ENCODE measurements at regions not wholly inside any gene's neighbourhood (a gene's known extent, or its start where the extent isn't known, plus 50 kb on each side); places are given as distances from the start of the nearest gene placed in this dataset.
A peak's percentile ranks its signal among the peaks of the same experiment; 100 is the strongest.

DNA sequence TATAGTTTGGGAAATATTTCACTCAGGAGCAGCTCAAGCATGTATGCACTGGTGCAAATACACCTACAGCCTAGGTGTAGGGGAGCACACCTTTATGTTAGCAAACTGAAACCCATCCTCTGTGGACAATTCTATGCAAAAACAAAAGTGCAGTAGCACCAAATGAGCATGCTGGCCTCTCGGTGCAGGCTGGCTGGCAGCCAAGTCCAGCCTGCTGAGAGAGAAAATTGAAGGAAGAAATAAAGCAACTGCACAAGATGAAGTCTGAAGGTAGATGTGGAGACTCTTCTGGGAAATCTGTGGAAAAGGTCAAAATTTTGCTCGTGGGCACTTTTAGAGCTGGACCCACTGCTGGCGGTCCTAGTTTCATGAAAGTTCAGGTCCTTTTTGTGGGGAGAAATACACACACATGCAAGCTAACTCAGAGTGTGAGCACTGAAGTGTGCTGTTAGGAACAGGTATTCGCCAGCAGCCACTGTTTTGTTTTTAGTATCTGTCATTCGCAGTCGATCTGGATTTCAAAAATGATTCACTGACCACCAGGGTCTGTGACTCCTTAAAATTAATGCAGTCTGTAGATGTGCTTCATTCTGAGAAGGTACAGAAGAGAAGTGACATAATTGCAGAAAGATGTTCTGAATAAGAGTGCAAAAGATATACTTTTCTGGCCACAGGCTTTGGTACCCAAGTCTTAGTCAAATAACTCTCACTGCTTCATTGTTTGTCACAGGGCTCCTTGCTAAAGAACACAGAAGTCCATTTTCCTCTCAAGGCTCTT is 281.7 kb downstream of the PARP8 start:
- Histone ChIP-seq H3K4me3 (ENCODE audit: low read length) (no peak overlapping the region), H3K4me1 (ENCODE audit: insufficient read depth, low read length) (no peaks in the 10 kb centered on the region), H3K9me3 (ENCODE audit: low read depth, low read length) (no peaks in the 10 kb centered on the region), H3K27me3 (ENCODE audit: insufficient read depth, low read length) (no peaks in the 10 kb centered on the region)

DNA sequence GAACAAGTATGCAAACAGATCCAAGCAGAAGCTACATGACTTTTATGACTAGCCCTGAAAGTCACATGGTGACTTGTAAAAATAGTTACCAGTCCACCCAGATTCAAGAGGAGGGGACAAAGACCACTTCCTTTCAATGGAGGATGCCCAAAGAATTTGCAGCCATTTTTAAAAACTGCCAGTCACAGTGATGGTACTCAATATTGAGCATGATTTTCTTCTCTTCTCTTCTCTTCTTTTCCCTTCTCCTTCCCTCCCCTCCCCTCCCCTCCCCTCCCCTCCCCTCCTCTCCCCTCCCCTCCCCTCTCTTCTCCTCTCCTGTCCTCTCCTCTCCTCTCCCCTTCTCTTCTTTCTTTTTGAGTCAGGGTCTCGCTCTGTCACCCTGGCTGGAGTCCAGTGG is 286.9 kb downstream of the PARP8 start:
- Histone ChIP-seq H3K9me3 (ENCODE audit: low read depth, low read length) (no peaks in the 10 kb centered on the region), H3K4me1 (ENCODE audit: insufficient read depth, low read length) (no peaks in the 10 kb centered on the region), H3K4me3 (ENCODE audit: low read length) (no peak overlapping the region), H3K27me3 (ENCODE audit: insufficient read depth, low read length) (peaks cover 5% of the 10 kb centered on the region)

DNA sequence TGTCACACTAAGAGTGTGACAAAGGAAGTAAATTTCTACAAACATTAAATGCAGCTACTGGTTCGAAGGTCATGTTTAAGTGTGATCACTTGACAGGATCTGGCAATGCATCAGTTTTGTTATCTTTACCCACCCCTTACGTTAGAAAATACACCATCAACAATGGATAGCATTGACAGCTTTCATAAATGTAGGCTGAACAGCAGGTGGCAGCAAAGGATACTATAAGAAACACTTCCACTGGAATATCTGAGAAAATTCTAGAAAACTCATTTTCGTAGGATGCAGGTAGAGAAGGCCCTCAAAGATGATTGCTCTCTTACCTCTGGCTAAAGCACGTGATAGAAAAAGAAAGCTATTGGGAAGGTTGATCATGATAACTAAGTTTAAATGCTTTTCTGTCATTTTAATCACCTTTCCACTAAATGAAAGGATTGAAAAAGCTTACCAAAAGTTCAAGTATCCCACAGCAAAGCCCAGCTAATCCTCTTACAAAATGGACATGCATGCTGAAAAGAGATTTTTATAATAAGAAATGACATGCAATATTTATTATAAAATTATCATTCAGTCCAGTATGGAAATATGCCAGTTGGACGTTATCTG is 292.5 kb downstream of the PARP8 start:
- H3K9me3 ChIP-seq (ENCODE audit: low read depth, low read length) = no peaks in the 10 kb centered on the region
- peaks cover 11% of the 10 kb centered on the region for H3K4me1 ChIP-seq (ENCODE audit: insufficient read depth, low read length)
- peaks cover 34% of the 10 kb centered on the region for H3K27me3 ChIP-seq (ENCODE audit: insufficient read depth, low read length)
- no peak overlapping the region for H3K4me3 ChIP-seq (ENCODE audit: low read length)

DNA sequence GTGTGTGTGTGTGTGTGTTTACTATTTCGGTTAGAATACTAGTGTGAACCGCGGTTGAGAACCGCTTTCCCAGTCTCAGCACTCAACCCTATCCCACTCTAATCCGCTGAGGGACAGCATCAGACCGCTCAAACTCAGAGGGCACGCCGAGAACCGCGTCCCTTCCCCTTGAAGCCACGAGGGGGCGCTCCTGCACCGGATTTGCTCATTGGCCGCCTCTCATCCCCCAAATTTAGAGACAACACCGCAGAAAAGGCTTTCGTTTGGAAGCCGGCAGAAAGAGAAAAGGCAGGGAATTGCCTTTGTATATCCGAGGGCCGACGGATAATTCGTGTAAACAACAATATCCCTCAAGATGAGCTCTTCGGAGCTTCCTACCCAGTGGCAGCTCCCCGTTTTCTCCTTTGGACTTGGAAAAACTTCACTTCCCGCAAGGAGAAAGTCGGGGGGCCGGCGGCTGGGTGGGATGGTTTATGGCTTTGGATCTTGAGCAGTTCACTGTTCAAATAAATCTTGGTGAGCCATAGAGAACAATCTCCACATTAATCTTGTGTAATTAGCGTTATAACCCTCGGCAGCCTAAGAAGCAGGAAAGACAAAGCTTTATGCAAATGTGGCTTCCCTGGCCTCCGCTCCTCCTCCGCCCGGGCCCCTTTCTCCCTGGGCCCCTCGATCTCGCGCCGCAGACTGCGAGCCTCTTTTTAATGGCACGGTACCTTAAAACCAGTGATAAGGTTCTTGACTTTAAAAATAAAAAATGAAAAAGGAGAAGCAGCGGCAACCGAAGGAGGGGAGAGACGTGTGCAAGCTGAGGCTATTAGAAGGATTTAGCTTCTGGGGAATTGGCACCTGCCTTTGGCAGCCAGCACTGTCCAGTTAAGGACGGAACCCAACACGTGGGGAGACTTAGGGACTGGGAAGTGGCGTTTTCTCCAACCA is 296.8 kb downstream of the PARP8 start:
- H3K27me3 ChIP-seq (ENCODE audit: insufficient read depth, low read length) = peaks cover 71% of the 10 kb centered on the region
- H3K4me1 ChIP-seq (ENCODE audit: insufficient read depth, low read length) = peaks cover 40% of the 10 kb centered on the region
- H3K9me3 ChIP-seq (ENCODE audit: low read depth, low read length) = no peaks in the 10 kb centered on the region
- peak overlapping the region; percentile 4 for H3K4me3 ChIP-seq (ENCODE audit: low read length)

DNA sequence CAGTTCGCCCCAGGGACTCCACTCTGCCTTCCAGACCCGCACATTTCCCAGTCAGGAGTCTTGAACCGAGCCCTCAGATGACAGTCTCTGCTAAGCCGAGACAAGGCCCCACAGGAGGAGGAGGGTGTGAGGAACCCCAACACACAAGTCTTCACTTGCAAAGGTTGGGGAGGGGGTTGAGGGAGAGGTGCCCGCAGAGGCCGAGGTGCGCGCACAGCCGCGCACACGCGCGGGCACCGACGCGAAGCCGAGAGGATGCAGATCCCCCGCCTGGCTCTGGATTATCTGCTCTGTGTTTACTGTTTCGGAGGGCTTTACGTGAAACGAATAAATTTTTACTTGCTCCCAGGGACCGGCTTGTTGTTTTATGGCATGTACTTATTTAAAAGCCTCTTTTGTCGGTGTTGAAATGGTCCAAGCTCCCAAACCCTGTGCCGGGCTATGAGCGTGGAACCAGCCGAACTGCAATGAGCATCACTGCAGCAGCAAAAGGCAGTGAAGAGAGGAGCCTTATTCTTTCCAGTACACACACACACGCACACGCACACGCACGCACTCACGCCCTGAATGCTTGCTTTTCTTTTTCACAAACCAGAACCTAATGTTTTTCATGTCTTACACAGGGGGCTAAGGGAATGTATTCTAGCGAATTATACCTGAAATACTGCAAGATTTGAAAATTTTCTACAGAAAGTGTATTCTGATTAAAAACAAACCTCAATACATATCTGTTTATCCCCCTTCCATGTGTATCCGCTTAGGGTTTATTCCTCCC is 297.7 kb downstream of the PARP8 start:
- Histone ChIP-seq H3K9me3 (ENCODE audit: low read depth, low read length) (no peaks in the 10 kb centered on the region), H3K27me3 (ENCODE audit: insufficient read depth, low read length) (peaks cover 80% of the 10 kb centered on the region), H3K4me1 (ENCODE audit: insufficient read depth, low read length) (peaks cover 50% of the 10 kb centered on the region), H3K4me3 (ENCODE audit: low read length) (no peak overlapping the region)

DNA sequence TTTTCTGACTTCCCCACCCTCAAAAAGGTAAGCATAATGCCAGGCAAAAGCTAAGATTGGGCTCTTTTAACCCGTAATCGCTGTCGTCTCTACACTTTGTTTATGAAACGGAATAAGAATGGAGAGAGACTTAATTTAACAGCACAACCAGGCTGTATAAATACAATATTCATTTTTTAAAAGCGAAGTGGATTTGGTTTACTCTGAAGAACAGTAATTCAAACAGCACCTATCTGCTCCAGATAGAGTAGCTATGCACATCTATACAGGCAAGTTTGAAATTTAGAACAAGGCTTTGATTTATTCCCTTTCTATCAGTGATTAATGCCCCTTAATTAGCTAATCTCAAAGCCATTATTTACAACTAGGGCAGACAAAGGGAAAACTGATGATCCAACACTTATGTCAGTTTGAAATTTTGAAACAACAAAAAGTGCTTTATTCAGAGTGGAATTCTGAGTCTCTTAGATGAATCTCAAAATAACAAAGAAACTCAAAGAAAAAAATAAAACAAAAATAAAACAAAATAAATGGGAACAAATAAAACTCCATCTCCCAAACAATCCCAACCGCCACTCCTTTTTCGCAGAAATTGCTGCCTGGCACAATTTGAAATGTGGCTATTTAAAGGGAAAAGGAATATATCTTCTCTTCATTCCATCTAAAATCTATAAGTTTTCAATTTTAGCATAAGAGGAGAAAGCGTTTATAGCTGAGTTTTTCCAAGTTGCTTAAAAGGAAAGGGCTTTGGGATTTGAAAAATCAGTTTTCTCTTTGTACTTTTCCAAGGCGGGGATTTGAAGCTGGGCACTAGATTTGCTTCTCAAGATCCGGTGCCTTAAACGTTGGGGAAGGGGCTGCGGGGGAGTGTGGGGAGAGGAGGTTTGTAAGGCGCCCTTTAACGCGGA is 298.6 kb downstream of the PARP8 start:
- H3K27me3 ChIP-seq (ENCODE audit: insufficient read depth, low read length) = peaks cover 89% of the 10 kb centered on the region
- H3K4me1 ChIP-seq (ENCODE audit: insufficient read depth, low read length) = peaks cover 52% of the 10 kb centered on the region
- H3K4me3 ChIP-seq (ENCODE audit: low read length) = no peak overlapping the region
- H3K9me3 ChIP-seq (ENCODE audit: low read depth, low read length) = no peaks in the 10 kb centered on the region

DNA sequence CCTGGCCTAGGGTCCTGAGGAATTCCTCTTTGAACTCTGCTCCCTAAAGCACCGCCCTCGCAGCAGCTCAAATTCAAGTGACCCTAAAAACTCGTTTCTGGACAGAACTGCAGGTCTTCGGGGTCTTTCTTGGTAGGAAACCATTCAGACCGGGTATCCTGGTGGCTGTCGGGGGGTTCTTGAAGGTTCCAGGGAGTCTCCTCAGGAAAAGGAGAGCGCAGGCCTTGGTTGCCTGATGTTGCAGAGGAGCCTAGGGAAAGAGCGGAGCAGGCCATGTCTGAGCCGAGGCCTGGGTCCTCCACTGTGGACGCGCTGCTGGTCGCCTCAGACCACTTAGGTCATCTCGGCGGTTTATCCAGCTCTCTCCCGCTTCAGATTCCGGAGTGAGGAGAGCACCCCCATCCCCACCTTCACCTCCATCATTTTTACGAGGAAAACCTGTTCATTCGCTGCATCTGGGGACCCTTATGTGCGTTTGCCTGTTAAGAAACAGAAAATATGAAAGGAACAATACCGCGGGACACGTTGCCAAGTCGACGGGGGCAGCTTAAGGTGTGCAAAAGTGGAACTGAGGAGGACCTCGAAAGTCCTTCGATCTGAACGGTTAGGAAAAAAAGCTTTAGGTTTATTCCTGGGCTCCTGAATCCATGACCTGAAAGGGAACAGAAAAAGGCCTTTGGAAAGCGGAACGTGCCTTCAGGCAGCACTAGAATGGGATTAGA is 299.4 kb downstream of the PARP8 start:
- Histone ChIP-seq H3K27me3 (ENCODE audit: insufficient read depth, low read length) (peaks cover 97% of the 10 kb centered on the region), H3K4me3 (ENCODE audit: low read length) (no peak overlapping the region), H3K9me3 (ENCODE audit: low read depth, low read length) (no peaks in the 10 kb centered on the region), H3K4me1 (ENCODE audit: insufficient read depth, low read length) (peaks cover 52% of the 10 kb centered on the region)

DNA sequence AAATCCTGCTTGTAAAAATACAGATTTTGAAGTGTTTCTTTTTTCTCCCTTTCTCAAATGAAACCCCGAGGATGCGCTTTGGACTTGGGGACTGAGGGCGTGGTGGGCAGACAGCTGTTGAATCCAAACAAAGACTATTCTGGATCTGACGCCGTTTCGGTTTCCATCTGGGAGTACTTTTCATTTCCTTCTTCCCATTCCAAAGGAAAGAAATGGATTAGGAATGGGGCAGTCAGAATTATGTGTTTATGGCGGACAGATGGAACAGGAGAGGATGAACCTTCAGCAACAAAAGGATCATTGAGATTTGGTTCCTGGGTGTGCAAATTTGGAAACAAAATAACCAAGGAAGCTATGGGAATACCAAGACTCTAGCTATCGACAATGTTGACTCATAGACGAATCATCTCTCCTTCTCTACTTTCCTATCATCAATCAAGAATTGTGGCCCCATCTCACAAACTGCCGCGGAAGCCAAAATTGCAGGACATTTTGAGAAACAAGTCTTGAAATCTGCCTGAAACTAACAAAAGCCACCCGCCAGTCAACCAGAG is 300.6 kb downstream of the PARP8 start:
- Histone ChIP-seq H3K4me3 (ENCODE audit: low read length) (no peak overlapping the region), H3K27me3 (ENCODE audit: insufficient read depth, low read length) (peaks cover 95% of the 10 kb centered on the region), H3K4me1 (ENCODE audit: insufficient read depth, low read length) (peaks cover 52% of the 10 kb centered on the region), H3K9me3 (ENCODE audit: low read depth, low read length) (no peaks in the 10 kb centered on the region)

DNA sequence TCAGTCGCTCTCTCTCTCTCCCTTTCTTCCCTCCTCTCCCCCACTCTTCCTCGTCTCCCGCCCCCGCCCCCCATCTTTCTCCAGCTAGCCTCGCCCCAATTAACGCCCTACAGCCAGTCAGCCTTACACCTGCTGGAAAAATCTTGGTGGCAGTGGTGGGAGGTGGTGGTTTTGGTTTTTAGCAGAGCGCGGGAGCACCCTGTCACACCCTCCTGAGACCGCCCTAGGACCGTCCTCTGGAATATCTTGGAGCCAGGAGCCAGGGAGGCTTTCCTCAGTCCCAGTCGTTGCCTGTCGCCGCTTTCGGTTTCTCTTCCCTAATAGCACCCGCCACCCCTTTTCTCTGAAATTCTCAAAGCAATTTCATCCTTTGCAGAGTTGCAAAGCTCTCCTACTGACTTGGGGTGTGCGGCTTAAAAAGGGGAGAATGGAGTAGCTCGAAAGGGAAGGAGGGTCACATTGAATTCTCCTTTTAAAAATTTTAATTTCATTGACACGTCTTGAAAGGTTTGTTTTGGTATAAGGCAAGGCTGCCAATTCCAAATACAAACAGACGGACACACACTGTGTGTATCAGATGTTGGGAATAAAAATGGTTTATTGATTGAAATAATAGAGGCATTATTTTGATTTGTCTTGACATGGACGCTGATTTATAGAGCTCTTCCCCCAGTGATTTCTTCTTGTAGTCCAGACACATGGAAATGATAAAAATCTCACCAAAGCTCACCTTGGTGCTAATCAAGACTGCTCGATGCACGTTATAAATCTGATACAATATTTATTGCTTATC is 301.3 kb downstream of the PARP8 start:
- Histone ChIP-seq H3K4me1 (ENCODE audit: insufficient read depth, low read length) (peaks cover 52% of the 10 kb centered on the region), H3K9me3 (ENCODE audit: low read depth, low read length) (no peaks in the 10 kb centered on the region), H3K4me3 (ENCODE audit: low read length) (peak overlapping the region; percentile 22), H3K27me3 (ENCODE audit: insufficient read depth, low read length) (peaks cover 91% of the 10 kb centered on the region)

DNA sequence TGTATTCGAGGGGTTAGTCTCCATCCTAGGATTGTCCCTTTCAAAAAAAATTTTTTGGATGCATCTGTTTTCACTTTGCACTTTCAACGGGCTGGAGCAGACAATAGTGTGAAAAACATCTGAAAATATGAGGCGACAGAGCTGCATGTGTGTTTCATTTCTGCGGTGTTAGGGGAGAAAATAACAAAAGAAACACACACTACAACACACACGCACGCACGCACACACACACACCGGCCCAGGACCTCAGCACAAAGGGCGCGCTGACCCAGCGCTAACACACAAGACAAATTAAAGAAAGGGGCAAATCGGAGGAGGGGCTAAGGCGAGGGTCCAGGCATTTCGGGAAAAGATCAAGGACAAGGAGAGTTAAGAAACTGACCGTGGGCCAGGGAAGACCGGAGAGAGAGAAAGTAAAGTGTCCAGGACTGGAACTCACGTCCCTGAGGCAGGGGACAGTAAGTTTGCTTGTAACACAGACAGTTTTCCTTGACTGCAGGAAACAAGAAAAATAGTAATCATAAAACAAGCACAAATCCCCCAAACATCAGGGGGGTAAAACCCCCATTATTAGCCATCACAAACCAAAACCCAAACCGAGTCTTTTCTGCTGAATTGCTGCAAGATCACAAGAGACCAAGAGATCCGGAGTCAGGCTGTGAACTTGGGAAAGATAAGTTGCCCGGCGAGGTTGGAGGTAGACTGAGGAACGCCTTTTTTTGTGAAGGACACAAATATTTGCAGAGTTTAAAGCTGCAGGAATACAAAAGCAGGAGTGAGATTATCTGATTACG is 302.1 kb downstream of the PARP8 start:
- Histone ChIP-seq H3K4me1 (ENCODE audit: insufficient read depth, low read length) (peaks cover 44% of the 10 kb centered on the region), H3K27me3 (ENCODE audit: insufficient read depth, low read length) (peaks cover 89% of the 10 kb centered on the region), H3K4me3 (ENCODE audit: low read length) (no peak overlapping the region), H3K9me3 (ENCODE audit: low read depth, low read length) (no peaks in the 10 kb centered on the region)

DNA sequence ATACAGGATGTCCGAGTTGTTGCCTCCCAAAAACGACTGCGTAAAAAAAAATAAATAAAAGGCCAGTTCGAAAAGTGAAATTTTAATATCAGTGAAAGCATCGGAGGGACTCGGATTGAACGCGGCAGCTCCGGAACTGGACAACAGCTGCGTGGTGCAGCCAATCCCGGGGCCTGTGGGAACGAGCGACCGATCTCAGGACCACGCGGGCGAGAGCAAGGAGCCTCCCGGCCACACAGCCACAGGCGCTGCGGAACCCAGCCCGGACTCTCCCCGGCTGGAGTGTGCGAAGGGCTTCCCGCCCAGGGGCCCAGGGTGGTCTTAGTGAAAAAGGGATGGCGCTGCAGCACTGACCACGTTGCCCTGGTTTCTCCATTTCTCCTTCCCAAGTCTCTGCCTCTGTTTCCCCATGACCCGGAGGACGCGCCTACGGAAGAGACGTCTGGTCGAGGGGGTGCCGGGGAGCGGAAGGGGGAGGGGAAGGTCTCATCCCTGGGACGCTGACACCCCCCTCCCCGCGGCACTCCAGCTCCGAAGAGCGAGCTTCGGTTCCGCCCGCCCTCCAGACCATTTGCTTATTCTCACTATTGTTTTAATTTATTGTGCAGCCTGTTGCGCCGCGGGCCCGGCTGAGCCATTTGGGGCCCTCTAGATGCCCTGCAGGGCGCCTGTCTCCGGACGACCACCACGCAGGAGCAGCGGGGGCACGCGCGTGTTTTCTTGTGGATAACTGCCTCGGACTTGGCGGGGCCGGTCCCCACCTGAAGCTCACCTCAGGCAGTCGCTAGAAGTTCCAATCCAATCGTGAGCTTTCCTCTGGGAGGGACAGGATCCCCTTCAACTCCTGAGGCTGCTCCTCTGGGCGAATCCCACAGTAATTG is 303.0 kb downstream of the PARP8 start:
- Histone ChIP-seq H3K9me3 (ENCODE audit: low read depth, low read length) (no peaks in the 10 kb centered on the region), H3K4me3 (ENCODE audit: low read length) (no peak overlapping the region), H3K27me3 (ENCODE audit: insufficient read depth, low read length) (peaks cover 83% of the 10 kb centered on the region), H3K4me1 (ENCODE audit: insufficient read depth, low read length) (peaks cover 37% of the 10 kb centered on the region)
